OCI-M1 (cell line): ENCODE measurements at regions not wholly inside any gene's neighbourhood (a gene's known extent, or its start where the extent isn't known, plus 50 kb on each side); places are given as distances from the start of the nearest gene placed in this dataset.

ENCODE experiments used
- DNase-seq: peaks from one replicate; lab custom pipeline; 2025; lab: John Stamatoyannopoulos, UW

GRCh38 chr5:161960314-161960713, 107.3 kb upstream of the GABRG2 start:
- DNase-seq, result no peak

- DNase-seq, result peak; percentile 46
Measured at GRCh38 chr5:161966564-161966963, 101.0 kb upstream of the GABRG2 start.

- DNase-seq, result peak; percentile 1
Measured at GRCh38 chr5:161975350-161975749, 92.2 kb upstream of the GABRG2 start.

GRCh38 chr5:161988077-161988476, 79.5 kb upstream of the GABRG2 start:
- DNase-seq, result no peak
